SH-SY5Y (cell line): ENCODE measurements at regions not wholly inside any gene's neighbourhood (a gene's known extent, or its start where the extent isn't known, plus 50 kb on each side); places are given as distances from the start of the nearest gene placed in this dataset.

Experiments
- GATA2 ChIP-seq: IDR thresholded peaks from 2 replicates; pipeline ENCODE4 v1.6.1; 2011; ENCODE audit warnings: mild to moderate bottlenecking, low read depth, low read length
- GATA3 ChIP-seq: IDR thresholded peaks from 2 replicates; pipeline ENCODE4 v1.6.1; 2011; ENCODE audit warnings: low read depth, mild to moderate bottlenecking, low read length, moderate library complexity

DNA sequence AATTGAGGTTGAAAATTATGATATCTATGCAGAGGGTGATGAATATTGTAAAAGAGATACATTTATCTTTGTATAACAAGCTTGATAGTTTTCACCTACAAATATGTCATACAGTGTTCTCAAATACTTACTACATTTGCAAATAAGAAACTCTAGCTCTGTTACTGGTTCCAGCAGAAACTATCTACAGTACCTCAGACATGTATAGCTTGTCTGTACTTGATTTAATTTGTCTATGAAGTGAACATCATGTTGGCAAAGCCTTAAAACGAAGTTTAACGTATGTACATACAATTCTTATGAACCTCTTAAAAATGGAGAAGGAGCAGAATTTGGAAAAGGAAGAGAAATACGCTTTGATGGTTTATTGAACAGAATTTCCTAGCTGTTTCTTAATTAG, 201.4 kb upstream of the MARCKS start:
- TF ChIP-seq GATA2 (no peak), GATA3 (no peak)
